ENCODE measurements at regions not wholly inside any gene's neighbourhood (a gene's known extent, or its start where the extent isn't known, plus 50 kb on each side); places are given as distances from the start of the nearest gene placed in this dataset.
"Not testable (repeated sequence)": the region's sequence is repeated elsewhere in the genome, so short reads cannot be mapped to it uniquely, and the experiment has no call there.

GRCh38 chr20:4431446-4431845, 182.4 kb upstream of the ADRA1D start:
- no peaks in the 10 kb centered on the region for H3K79me2 ChIP-seq (ENCODE audit: control insufficient read depth, insufficient read depth, low read length)
- FAIRE-seq (no peak), DNase-seq (ENCODE audit: low read depth, low spot score) (no peak)
- no peak overlapping the region for H2AFZ ChIP-seq (ENCODE audit: low read depth, low read length)
- H3K27ac ChIP-seq (ENCODE audit: insufficient read depth, low read depth, low read length), result no peak overlapping the region
- no peaks in the 10 kb centered on the region for H3K36me3 ChIP-seq (ENCODE audit: control insufficient read depth in 2 of 2, extremely low read depth in 1 of 2, insufficient read depth in 2 of 2, low read length in 2 of 2)
- H3K9ac ChIP-seq (replicated peaks; ENCODE audit: extremely low read depth, insufficient read depth, low read length), result no peak overlapping the region
- H3K9me1 ChIP-seq (replicated peaks; ENCODE audit: control insufficient read depth, extremely low read depth, insufficient read depth, low read length), result no peaks in the 10 kb centered on the region
- TF ChIP-seq JUN (IDR thresholded peaks at IDR 0.05; ENCODE audit: borderline replicate concordance, insufficient read depth, insufficient read length, low read depth), result no peak
- CTCF ChIA-PET, result interaction anchor here (1.6 kb wide), 1 partner anchor 19 kb away, joined by 5 read pairs; no protein-coding TSS in a partner anchor
- H4K20me1 ChIP-seq (replicated peaks; ENCODE audit: control insufficient read depth, extremely low read depth, insufficient read depth, low read length), result no peaks in the 10 kb centered on the region
- H3K27me3 ChIP-seq (ENCODE audit: control insufficient read depth in 2 of 2, insufficient read depth in 2 of 2, low read length in 2 of 2), result peaks cover 5% of the 10 kb centered on the region in 2 experiments
- H3K4me1 ChIP-seq (ENCODE audit: control insufficient read depth, extremely low read depth, insufficient read depth, low read length), result no peaks in the 10 kb centered on the region
- intact Hi-C loops (cut with micrococcal nuclease), result no loop called here
- no TSS peak for BruUV-seq (replicated peaks)
- POLR2A ChIA-PET, result no interaction called here
- H3K4me3 ChIP-seq (replicated peaks in 1 of 3; ENCODE audit: insufficient read depth in 1 of 3, low read depth in 1 of 3, low read length in 3 of 3), result no peak overlapping the region
- H3K9me3 ChIP-seq (replicated peaks; ENCODE audit: control insufficient read depth, insufficient read depth, low read length), result no peaks in the 10 kb centered on the region
- no peak overlapping the region for H3K4me2 ChIP-seq (ENCODE audit: insufficient read depth, low read length)
- dilution Hi-C loops (cut with MboI; ENCODE audit: extremely low pct_ligation_motif_present, low sequenced_read_pairs), result no loop called here

GRCh38 chr20:4430826-4431225, 181.7 kb upstream of the ADRA1D start:
- H3K4me3 ChIP-seq (replicated peaks in 1 of 3; ENCODE audit: insufficient read depth in 1 of 3, low read depth in 1 of 3, low read length in 3 of 3); BruUV-seq (replicated peaks); H3K9me3 ChIP-seq (replicated peaks; ENCODE audit: control insufficient read depth, insufficient read depth, low read length); H4K20me1 ChIP-seq (replicated peaks; ENCODE audit: control insufficient read depth, extremely low read depth, insufficient read depth, low read length); DNase-seq (ENCODE audit: low read depth, low spot score); H3K4me1 ChIP-seq (ENCODE audit: control insufficient read depth, extremely low read depth, insufficient read depth, low read length); H3K79me2 ChIP-seq (ENCODE audit: control insufficient read depth, insufficient read depth, low read length); FAIRE-seq; H3K9ac ChIP-seq (replicated peaks; ENCODE audit: extremely low read depth, insufficient read depth, low read length); H3K27ac ChIP-seq (ENCODE audit: insufficient read depth, low read depth, low read length); H2AFZ ChIP-seq (ENCODE audit: low read depth, low read length); H3K4me2 ChIP-seq (ENCODE audit: insufficient read depth, low read length); H3K27me3 ChIP-seq (ENCODE audit: control insufficient read depth in 2 of 2, insufficient read depth in 2 of 2, low read length in 2 of 2); POLR2A ChIA-PET; intact Hi-C loops (cut with micrococcal nuclease); dilution Hi-C loops (cut with MboI; ENCODE audit: extremely low pct_ligation_motif_present, low sequenced_read_pairs); H3K9me1 ChIP-seq (replicated peaks; ENCODE audit: control insufficient read depth, extremely low read depth, insufficient read depth, low read length); H3K36me3 ChIP-seq (ENCODE audit: control insufficient read depth in 2 of 2, extremely low read depth in 1 of 2, insufficient read depth in 2 of 2, low read length in 2 of 2): not testable (repeated sequence)
- CTCF ChIA-PET, result interaction anchor here (1.6 kb wide), 1 partner anchor 20 kb away, joined by 5 read pairs; no protein-coding TSS in a partner anchor
